NCI-H1048 (cell line): ENCODE measurements at regions not wholly inside any gene's neighbourhood (a gene's known extent, or its start where the extent isn't known, plus 50 kb on each side); places are given as distances from the start of the nearest gene placed in this dataset.

Source experiments
- DNase-seq: peaks from one replicate; lab custom pipeline; 2025; lab: John Stamatoyannopoulos, UW

- no peak for DNase-seq
These were observed 1037.2 kb upstream of the ACVR2A start for GRCh38 chr2:146807568-146808168.

- no peak for DNase-seq
These were observed 1038.3 kb upstream of the ACVR2A start for GRCh38 chr2:146806364-146807005.

DNA sequence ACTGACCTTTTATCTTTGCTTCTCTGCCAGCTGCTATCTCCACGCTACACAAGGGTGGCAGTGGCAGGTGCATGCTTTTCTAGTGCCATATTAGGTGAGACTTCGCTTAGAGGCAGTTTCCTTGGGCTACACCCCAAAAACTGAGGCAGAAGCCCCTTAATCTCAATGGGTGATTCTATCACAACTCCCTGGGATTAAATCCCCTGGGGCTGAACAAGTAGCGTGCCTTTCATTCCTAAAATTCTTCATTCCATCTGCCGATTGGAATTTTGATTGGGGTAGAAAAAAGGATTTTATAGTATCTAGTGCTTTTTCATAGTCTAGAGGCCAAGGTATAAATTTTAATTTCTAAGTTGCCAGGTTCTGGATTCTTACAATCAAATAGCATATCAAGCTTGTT, 1040.5 kb upstream of the ACVR2A start:
- no peak for DNase-seq

- DNase-seq, result no peak
These were observed 1042.9 kb upstream of the ACVR2A start for GRCh38 chr2:146801886-146802285.

GRCh38 chr2:146786396-146786795, 1058.4 kb upstream of the ACVR2A start:
- DNase-seq, result no peak

DNA sequence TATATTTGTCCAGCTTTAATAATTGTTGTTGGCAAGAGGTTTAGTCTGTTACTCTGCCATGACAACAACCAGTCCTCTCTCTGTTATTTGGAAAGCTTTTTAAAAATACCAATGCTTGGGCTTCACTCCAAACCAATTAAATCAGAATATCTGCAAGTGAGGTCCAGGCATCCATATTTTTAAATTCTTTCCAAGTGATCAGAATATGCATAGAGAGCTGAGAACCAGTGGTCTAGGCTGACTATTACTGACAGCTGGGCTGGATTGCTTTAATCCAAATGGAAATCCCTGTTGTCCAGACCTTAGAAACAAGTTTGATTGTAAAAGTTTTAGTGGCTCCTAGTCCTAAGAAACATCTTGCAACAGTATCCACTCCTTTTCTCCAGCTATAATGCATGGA, 1059.7 kb upstream of the ACVR2A start:
- no peak for DNase-seq

DNA sequence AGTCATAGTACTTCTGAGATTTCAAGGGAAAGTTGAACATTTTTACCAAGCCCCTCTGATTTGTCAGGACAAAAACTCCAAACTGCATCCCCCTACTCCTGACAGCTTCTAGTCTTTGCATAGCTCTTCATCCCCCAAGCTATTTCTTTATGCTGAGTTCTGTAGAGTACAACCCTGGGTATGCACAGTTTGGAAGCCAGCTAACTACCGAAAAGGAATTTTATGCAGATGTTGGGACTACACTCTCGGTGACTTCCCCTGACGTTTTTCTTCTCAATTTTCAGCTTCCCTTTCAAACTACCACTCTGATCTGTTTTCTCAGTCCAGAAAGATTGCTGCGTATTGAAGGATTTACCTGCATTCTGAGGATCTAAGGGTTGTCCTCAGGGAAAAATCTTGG, 1060.2 kb upstream of the ACVR2A start:
- no peak for DNase-seq

DNA sequence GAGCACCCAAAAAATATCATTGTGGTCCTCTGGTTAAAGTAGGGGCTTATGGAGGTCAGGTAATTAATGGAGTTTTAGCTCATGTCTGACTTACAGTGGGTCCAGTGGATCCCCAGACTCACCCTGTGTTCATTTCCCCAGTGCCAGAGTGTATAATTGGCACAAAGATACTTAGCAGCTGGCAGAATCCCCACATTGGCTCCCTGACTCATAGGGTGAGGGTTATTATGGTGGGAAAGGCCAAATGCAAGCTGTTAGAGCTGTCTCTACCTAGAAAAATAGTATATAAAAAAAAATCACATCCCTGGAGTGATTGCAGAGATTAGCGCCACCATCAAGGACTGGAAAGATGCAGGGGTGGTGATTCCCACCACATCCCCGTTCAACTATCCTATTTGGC, 1067.6 kb upstream of the ACVR2A start:
- DNase-seq, result no peak

- no peak for DNase-seq
These were observed 1068.2 kb upstream of the ACVR2A start for GRCh38 chr2:146776596-146776995.

GRCh38 chr2:146771531-146771930, 1073.3 kb upstream of the ACVR2A start:
- DNase-seq, result no peak

GRCh38 chr2:146764301-146764700, 1080.5 kb upstream of the ACVR2A start:
- DNase-seq, result no peak

- DNase-seq, result no peak
These were observed 1082.0 kb upstream of the ACVR2A start for GRCh38 chr2:146762786-146763185.

DNA sequence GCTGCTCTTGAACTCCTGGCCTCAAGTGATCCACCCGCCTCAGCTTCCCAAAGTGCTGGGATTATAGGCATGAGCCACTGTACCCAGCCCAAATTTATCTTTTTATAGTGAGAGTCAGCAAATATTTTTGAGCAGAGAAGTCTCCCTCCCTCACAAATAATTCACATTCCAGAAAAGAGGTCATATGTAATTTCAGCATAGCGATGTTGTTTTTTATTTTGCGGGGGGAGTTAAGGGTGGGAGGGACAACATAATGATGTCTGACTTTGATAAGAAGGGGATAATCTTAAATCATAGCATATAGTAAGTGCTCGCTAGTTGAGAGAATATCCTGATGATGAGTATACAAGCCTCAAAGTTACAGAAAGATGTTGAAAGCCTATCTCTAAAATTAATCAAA, 1090.2 kb upstream of the ACVR2A start:
- DNase-seq, result no peak

GRCh38 chr2:146748046-146748445, 1096.8 kb upstream of the ACVR2A start:
- no peak for DNase-seq

GRCh38 chr2:146741260-146741659, 1103.6 kb upstream of the ACVR2A start:
- no peak for DNase-seq

GRCh38 chr2:146734821-146735190, 1110.0 kb upstream of the ACVR2A start:
- no peak for DNase-seq

DNA sequence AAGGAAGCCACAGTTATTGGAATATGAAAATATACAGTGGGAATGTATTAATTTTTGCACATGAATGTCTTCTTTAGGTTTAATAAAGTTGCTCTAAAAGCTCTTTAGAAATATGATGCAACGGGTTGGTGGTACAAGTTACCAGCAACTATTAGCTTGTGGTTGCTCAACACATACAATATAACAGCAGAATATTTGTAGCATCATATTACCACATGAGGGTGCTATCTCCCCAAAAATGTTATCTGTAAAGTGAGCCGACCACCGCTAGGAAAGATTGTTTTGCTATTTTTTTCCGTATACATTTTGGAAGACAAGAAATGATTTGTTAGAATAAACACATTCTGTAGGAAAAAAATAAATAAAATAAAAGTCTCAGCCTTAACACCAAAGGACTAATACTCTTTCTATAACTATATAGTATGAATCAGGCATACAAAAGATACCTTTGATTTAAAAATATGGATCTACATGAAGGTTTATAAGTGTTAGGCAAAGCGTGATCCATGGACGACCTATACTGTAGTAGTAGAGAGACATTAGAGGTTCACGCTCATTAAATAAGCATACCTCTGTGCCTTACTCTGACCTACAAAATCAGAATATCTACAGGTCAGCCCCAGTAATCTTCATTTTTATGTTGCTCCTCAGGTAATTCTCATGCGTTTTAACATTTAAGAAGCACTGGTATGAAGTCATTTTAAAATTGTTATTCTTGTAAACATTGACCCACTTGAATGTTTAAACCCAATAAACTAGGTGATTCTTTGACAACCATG, 1110.6 kb upstream of the ACVR2A start:
- DNase-seq, result no peak

DNA sequence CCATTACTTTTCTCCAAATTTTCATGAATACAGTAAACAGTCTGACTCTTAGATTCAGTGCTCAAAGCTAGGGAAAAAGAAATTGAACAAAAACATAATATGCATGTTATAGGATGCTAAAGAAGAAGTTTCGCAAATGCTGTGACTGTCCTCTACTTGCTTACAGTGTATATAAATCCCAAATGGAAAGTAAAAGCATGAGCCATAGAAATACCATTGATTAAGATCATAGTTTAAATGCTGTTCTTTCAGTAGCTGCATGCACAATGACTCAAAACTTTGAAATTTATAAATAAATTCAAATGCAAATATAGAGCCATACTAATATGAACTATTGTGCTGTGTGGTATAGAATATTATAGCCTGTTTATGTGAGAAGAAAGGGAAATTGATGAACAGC, 1113.9 kb upstream of the ACVR2A start:
- DNase-seq, result no peak

- no peak for DNase-seq
These were observed 1123.3 kb upstream of the ACVR2A start for GRCh38 chr2:146721486-146721885.

- DNase-seq, result no peak
These were observed 1124.7 kb upstream of the ACVR2A start for GRCh38 chr2:146720170-146720569.

- DNase-seq, result no peak
These were observed 1128.2 kb upstream of the ACVR2A start for GRCh38 chr2:146716591-146716990.

DNA sequence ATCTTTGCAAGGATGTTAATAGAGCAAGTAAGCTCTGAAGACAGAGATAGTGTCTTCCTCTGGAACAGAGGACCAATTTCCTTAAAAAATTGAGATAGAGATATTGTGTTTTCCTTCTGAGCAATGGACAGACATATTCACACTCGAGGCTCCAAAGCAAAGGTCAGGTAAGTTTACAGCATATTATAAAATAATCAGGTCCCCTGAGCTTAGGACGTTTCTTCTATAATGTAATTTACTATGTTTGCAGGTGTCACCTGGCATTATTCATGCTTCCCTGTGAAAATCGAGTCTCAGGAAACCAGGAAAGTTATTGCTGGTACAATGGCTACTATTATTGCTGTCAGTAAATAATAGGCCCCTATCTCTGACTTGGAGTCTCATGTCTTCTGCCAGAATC, 1135.8 kb upstream of the ACVR2A start:
- no peak for DNase-seq

- no peak for DNase-seq
These were observed 1143.6 kb upstream of the ACVR2A start for GRCh38 chr2:146701183-146701582.

DNA sequence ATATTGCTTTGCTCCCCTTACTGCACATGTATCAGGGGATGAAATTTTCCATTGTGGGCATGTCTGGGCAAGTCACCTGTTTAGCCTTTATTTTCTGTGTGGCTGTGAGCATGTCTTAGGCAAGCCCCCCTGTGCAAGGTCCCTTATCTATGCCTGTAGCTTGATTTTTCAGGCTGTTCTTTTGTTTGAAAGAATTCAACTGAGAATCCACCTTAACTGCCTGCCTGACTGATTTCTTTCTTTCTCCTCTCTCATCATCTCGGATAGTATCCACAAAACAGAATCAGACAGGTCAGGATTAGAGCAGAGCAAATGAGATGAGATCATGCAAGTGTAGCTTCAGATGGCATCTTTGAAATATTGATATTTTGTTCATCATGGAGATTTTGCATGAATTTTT, 1147.5 kb upstream of the ACVR2A start:
- no peak for DNase-seq
